Body of pancreas (tissue), 4 donors: ENCODE measurements at regions not wholly inside any gene's neighbourhood (a gene's known extent, or its start where the extent isn't known, plus 50 kb on each side); places are given as distances from the start of the nearest gene placed in this dataset.

Source experiments
- CTCF ChIP-seq, 7 experiments: fragments of 450-650 bp in 4 of 7; fragments of 200-600 bp in 3 of 7; sonication (generic) in 3 of 7; IDR thresholded peaks; one replicate each; pipeline ENCODE4 v1.5.1; 2016 to 2019; ENCODE audit warnings: antibody characterized with exemption in 7 of 7
- POLR2A ChIP-seq, 3 donors: fragments of 450-650 bp; IDR thresholded peaks; one replicate each; pipeline ENCODE4 v1.6.1; 2016; ENCODE audit warnings: antibody characterized with exemption in 3 of 3, mild to moderate bottlenecking in 2 of 3

GRCh38 chr1:232250838-232251237, 379.1 kb downstream of the SIPA1L2 start:
- TF ChIP-seq POLR2A (IDR thresholded peaks at IDR 0.05) (no peak), CTCF (IDR thresholded peaks at IDR 0.05) (no peak)
